SU-DHL-6 (cell line): ENCODE measurements at regions not wholly inside any gene's neighbourhood (a gene's known extent, or its start where the extent isn't known, plus 50 kb on each side); places are given as distances from the start of the nearest gene placed in this dataset.

Experiments
- H2AFZ ChIP-seq: fragments of 200-600 bp; sonication (generic); 2 replicates; pipeline ENCODE4 v1.6.1; 2014; ENCODE audit warnings: low read depth, mild to moderate bottlenecking, moderate library complexity, mixed read lengths, antibody characterized with exemption, low read length; ENCODE audit not compliant: severe bottlenecking
- H3F3A ChIP-seq: fragments of 200-600 bp; shearing (Covaris generic); 2 replicates; pipeline ENCODE4 v1.6.0; 2016; ENCODE audit warnings: antibody characterized with exemption, mild to moderate bottlenecking; ENCODE audit not compliant: insufficient read depth
- H3K27ac ChIP-seq: fragments of 200-600 bp; sonication (generic); 2 replicates; pipeline ENCODE4 v1.5.1; 2016; ENCODE audit warnings: low read depth, mild to moderate bottlenecking, low read length, moderate library complexity, mixed read lengths
- H3K27me3 ChIP-seq: fragments of 200-600 bp; sonication (generic), shearing (Covaris generic); 2 replicates; pipeline ENCODE4 v1.6.0; 2014; ENCODE audit warnings: mild to moderate bottlenecking, low read length
- H3K36me3 ChIP-seq: fragments of 200-600 bp; sonication (generic); 2 replicates; pipeline ENCODE4 v1.6.1; 2014; ENCODE audit warnings: mild to moderate bottlenecking, low read length, mixed read lengths
- H3K4me2 ChIP-seq: fragments of 300-600, 200-600 bp; shearing (Covaris generic), sonication (generic); 2 replicates; pipeline ENCODE4 v1.6.0; 2014; ENCODE audit warnings: low read length, low read depth, mild to moderate bottlenecking; ENCODE audit not compliant: poor library complexity, severe bottlenecking
- H3K4me3 ChIP-seq: fragments of 200-600 bp; sonication (generic); 2 replicates; pipeline ENCODE4 v1.5.1; 2014; ENCODE audit warnings: antibody characterized with exemption, low read length, mild to moderate bottlenecking, mixed read lengths; ENCODE audit not compliant: insufficient read depth, poor library complexity, severe bottlenecking
- H3K79me2 ChIP-seq: fragments of 200-600 bp; sonication (generic); 2 replicates; pipeline ENCODE4 v1.6.1; 2014; ENCODE audit warnings: mild to moderate bottlenecking, low read length, moderate library complexity; ENCODE audit not compliant: insufficient read depth
- H3K9ac ChIP-seq: fragments of 200-600 bp; sonication (generic); 2 replicates; pipeline ENCODE4 v1.7.0; 2014; ENCODE audit warnings: mild to moderate bottlenecking, low read length
- H3K9me2 ChIP-seq: fragments of 200-600 bp; sonication (generic); replicated peaks from 2 replicates; pipeline ENCODE4 v1.6.1; 2014; ENCODE audit warnings: low read length; ENCODE audit not compliant: insufficient read depth
- H3K9me3 ChIP-seq: fragments of 200-600 bp; sonication (generic); 2 replicates; pipeline ENCODE4 v1.6.1; 2014; ENCODE audit warnings: low read length, mixed read lengths; ENCODE audit not compliant: insufficient read depth
- H4K20me1 ChIP-seq: fragments of 200-600 bp; sonication (generic); 2 replicates; pipeline ENCODE4 v1.6.1; 2014; ENCODE audit warnings: low read depth, mild to moderate bottlenecking, antibody characterized with exemption, low read length, moderate library complexity, mixed read lengths
- EZH2phosphoT487 ChIP-seq: fragments of 200-600 bp; sonication (generic), shearing (Covaris generic); conservative IDR thresholded peaks from 2 replicates; pipeline ENCODE4 v1.6.1; 2018; ENCODE audit warnings: mild to moderate bottlenecking, antibody characterized with exemption, low read length, moderate library complexity, mixed read lengths
- TF ChIP-seq, protein P1 (sequence below): fragments of 200-600 bp; sonication (generic); IDR thresholded peaks from one replicate; pipeline ENCODE4 v1.5.1; 2017; ENCODE audit warnings: antibody characterized with exemption, mild to moderate bottlenecking, low read length, moderate library complexity; ENCODE audit not compliant: insufficient read depth, poor library complexity, severe bottlenecking

DNA sequence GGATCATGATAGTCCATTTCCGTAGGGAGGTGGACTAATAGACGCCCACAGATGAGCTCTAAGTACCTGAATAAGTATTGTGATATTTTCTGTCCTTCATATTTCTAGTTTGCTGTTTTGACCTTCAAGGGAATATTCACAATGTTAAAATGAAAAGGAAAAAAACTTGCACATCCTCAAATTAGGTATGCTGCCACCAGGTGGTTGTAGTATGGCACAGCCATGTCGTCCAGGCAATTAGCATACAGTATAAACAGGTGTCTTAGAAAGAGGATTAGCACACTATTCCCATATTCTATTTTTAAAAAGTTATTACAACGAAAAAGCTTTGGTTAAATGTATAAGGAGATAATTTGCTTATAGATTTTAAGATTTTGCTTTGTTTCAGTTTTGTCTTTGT is 802.0 kb downstream of the RPA4 start:
- H2AFZ ChIP-seq, result no peak overlapping the region
- no peaks in the 10 kb centered on the region for H4K20me1 ChIP-seq
- no peak overlapping the region for H3K9ac ChIP-seq
- no peak overlapping the region for H3K27ac ChIP-seq
- H3K27me3 ChIP-seq, result no peaks in the 10 kb centered on the region
- H3K79me2 ChIP-seq, result no peaks in the 10 kb centered on the region
- no peaks in the 10 kb centered on the region for H3K36me3 ChIP-seq
- H3F3A ChIP-seq, result no peaks in the 10 kb centered on the region
- H3K9me2 ChIP-seq, result no peaks in the 10 kb centered on the region
- no peak overlapping the region for H3K4me2 ChIP-seq
- TF ChIP-seq EZH2phosphoT487, result no peak
- TF ChIP-seq, protein P1, sequence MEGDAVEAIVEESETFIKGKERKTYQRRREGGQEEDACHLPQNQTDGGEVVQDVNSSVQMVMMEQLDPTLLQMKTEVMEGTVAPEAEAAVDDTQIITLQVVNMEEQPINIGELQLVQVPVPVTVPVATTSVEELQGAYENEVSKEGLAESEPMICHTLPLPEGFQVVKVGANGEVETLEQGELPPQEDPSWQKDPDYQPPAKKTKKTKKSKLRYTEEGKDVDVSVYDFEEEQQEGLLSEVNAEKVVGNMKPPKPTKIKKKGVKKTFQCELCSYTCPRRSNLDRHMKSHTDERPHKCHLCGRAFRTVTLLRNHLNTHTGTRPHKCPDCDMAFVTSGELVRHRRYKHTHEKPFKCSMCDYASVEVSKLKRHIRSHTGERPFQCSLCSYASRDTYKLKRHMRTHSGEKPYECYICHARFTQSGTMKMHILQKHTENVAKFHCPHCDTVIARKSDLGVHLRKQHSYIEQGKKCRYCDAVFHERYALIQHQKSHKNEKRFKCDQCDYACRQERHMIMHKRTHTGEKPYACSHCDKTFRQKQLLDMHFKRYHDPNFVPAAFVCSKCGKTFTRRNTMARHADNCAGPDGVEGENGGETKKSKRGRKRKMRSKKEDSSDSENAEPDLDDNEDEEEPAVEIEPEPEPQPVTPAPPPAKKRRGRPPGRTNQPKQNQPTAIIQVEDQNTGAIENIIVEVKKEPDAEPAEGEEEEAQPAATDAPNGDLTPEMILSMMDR, result peak; percentile 54
- no peaks in the 10 kb centered on the region for H3K9me3 ChIP-seq
- H3K4me3 ChIP-seq, result no peak overlapping the region

DNA sequence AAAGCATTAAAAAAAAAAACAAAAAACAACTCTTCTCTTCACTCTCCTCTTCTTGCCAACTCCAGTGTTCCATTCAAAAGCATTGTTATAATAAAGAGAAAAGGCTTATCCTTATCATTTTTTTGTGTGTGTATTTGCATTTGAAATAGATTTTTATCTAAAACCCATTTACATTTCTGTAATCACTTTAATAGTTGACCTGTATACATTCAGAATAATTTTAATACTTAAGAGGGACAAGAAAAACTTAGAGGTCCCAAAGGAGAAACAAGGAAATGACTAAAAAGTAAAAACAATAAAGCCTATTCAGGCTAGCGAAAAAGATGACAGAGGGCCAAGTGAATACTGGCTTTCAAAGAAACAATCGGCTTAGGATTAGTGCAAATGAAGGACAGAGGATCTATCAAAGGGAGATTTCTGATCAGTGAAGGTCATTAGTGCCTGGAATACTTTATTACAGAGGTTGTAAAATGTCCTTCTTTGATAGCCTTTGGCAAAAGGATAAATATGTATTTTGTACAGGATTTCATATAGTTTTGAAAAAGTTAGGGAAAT is 808.3 kb downstream of the RPA4 start:
- H3K27ac ChIP-seq, result no peak overlapping the region
- H3K79me2 ChIP-seq, result no peaks in the 10 kb centered on the region
- H3K4me3 ChIP-seq, result no peak overlapping the region
- TF ChIP-seq, protein P1, result no peak
- no peak for TF ChIP-seq EZH2phosphoT487
- no peaks in the 10 kb centered on the region for H3K9me3 ChIP-seq
- no peak overlapping the region for H2AFZ ChIP-seq
- H3K9me2 ChIP-seq, result no peaks in the 10 kb centered on the region
- no peaks in the 10 kb centered on the region for H3K36me3 ChIP-seq
- no peaks in the 10 kb centered on the region for H3K27me3 ChIP-seq
- H3K9ac ChIP-seq, result no peak overlapping the region
- no peaks in the 10 kb centered on the region for H3F3A ChIP-seq
- H3K4me2 ChIP-seq, result no peak overlapping the region
- no peaks in the 10 kb centered on the region for H4K20me1 ChIP-seq

DNA sequence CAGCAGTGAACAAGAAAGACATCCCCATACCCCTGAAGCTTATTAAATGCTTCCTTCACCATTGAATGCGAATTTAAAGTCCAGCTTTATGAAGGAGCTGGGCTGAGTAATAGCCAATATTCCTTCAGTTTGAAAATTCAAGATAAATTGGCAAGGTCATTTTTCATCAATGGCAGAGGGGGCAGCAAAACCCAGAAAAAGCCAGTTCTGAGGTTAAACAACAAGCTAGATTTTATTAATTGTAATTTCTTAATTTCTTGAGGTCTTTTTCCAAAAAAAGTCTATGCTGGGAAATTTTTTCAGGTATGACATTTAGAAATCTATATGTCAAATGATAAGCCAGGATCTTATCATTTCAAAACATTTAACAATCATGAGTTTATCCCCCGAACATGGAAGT is 808.9 kb downstream of the RPA4 start:
- Histone ChIP-seq H3K9me2 (no peaks in the 10 kb centered on the region), H3K9me3 (no peaks in the 10 kb centered on the region), H2AFZ (no peak overlapping the region), H3K9ac (no peak overlapping the region), H3K27ac (no peak overlapping the region), H3K36me3 (no peaks in the 10 kb centered on the region), H3K79me2 (no peaks in the 10 kb centered on the region), H3K27me3 (no peaks in the 10 kb centered on the region), H3K4me3 (no peak overlapping the region), H3K4me2 (no peak overlapping the region), H3F3A (no peaks in the 10 kb centered on the region), H4K20me1 (no peaks in the 10 kb centered on the region)
- TF ChIP-seq, protein P1, result no peak
- no peak for TF ChIP-seq EZH2phosphoT487
